Colon (tissue), 2 donors: ENCODE measurements at regions not wholly inside any gene's neighbourhood (a gene's known extent, or its start where the extent isn't known, plus 50 kb on each side); places are given as distances from the start of the nearest gene placed in this dataset.
A peak's percentile ranks its signal among the peaks of the same experiment; 100 is the strongest.

Experiments used
- FAIRE-seq: peaks from 2 replicates; lab custom pipeline; 2012; peaks lifted over from hg19 to GRCh38; lab: Jason Lieb, UNC
- donor health status: control.
- donor health status: control.

DNA sequence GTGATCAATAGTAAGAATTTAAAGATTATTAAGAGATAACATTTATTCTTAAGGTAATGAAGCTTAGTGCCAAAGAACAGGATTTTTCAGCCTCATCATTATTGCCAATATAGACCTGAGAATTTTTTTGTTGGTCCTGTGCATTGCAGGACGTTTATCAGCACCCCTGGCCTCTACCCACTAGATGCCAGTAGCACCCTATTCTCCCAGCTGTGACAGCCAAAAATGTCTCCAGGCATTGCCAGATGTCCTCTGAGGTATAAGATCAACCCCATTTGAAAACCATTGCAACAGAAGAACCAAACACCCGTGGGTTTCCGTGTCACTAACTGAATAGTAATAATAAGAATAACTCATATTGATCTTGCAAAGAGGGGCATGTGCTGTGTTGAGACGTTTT lies 700.0 kb upstream of the SOX11 start:
- no peak for FAIRE-seq

DNA sequence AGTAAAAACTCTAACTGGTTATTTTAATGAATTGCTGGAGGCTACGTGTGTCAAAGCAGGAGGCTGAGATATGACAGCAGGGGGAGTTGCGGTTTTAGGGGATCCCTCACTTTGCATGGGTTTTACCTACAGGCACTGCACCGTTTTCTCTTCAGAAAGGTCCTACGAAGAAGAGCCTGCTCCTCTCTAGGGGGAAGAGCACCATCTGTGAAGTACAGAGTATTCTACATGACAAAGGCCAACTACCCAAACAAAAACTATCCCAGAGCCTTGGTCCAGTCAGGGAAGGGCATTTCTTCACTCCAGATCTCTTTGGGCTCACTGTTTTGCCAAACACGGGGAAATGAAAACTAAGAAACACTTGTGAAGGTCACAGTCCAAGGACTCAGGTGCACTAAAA lies 696.7 kb upstream of the SOX11 start:
- FAIRE-seq: no peak

DNA sequence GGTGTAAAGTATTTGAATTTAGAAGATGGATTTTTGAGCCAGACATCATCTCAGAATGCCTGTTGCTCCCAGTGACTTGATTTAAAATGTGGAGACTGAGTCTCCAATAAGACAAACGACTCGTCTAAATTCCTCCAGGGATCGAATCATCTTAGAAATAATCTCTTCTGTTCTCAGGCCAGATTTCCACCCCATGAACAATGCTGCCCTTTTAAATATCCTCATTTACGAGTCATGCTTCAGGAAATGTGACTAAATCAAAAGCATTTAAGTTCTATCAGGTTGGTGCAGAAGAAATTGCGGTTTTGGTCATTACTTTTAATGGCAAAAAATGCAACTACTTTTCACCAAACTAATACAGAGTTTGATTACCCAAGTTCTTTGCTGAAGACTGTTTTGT lies 684.6 kb upstream of the SOX11 start:
- FAIRE-seq: no peak

DNA sequence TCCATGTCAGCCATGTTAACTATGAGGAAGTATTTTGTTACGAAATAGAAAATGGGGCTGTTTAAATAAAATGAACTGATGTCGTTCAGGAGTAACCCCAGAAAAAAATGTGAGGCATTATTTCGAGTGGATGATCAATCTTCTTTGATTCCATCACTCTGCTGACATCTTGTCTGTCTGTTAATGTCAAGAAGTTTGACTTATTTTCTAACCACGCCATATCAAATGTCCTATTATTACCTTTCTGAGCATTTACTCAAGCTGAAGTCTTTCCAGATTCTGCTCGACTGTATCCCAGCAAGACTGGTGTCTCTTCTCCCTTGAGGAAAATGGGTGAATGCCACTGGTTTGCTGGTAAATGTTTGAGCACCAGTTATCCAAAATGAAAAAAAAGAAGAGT lies 672.9 kb upstream of the SOX11 start:
- FAIRE-seq: no peak

DNA sequence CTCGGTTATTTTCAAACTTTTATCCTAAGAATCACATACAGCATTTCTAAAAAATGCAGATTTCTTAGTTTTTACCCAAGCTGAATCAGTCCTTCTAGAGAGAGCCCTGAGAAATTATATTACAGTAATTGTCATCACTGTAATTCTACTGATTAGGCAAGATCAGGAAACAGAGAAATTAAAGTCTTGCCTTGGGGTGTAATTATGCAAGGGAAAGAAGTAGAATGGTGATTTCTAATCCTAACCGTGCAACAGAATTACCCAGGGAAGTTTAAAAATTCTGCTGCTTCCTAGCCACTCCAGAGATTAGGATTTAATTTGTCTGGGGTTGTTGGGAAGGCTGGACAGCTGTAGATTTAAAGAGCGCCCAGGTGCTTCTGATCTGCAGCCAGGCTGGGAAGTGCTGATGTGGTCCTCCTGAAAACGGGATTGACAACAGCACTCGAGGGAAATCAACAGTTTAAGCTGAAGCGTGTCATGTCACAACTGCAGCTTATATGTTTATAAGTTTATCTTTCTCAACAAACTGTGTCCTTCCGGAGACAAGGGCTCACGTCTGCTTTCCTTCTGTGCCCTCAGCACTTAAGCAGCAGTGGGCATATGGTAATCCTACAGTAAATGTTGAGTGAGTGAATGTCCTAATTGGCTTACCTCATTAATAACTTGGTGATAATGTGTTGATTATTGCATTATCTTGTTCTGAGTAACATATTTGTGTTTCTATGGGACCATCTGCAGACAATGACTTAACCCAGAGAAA lies 671.9 kb upstream of the SOX11 start:
- no peak for FAIRE-seq

DNA sequence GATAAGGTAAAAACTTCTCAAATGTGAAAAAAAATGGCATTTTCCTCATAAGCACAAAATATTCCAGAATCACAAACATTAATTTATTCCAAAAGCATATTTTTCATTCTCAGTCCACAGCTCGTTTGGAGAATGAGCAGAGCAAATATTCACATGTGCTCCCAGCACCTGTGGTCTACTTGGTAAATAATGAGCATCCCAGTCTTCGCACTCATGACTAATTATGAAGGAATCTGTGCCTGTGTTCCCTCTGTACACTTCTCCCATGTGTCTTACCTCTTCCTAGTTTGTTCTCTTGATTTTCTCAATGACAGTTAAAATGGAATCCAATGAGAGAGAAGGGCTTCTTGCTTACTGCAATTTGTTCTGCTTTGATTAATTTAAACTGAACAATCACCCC lies 671.0 kb upstream of the SOX11 start:
- FAIRE-seq: no peak

DNA sequence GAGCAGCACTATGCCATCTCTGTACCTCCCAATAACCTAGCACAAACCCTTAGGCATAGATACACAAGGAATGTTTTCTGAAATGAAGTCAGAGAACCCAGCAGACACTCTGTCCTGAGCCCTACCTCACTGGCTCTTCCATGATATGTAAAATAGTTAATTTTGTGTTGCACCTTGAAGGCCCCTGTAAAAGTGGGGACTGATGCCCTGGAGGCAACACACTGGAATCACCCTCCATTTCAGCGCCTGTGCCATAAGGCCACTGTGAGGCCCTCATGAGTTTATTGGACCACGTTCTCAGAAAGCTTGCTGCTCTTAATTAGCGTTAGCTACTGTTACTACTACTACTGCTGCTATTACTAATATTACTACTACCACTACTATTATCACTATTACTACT lies 670.1 kb upstream of the SOX11 start:
- no peak for FAIRE-seq

DNA sequence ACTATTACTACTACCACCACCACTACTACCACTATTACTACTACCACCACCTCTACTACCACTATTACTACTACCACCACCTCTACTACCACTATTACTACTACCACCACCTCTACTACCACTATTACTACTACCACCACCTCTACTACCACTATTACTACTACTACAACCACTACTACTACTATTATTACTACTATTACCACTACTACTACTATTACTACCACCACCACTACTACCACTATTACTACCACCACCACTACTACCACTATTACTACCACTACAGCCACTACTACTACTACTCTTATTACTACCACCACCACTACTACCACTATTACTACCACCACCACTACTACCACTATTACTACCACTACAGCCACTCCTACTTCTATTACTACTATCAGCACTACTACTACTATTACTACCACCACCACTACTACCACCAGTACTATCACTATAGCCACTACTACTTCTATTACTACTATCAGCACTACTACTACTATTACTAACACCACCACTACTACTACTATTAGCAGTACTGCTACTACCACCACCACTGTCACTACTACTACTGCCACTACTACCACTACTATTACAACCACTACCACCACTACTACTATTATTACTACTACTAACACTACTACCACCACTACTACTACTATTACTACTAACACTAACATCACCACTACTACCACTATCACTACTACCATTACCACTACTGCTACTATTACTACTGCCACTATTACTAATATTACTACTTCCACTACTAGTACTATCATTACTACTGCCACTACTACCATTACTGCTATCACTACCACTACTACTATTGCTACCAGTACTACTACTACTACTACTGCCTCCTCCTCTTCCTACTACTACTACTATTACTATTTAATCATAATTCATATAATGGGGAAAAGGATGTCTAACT lies 669.2 kb upstream of the SOX11 start:
- FAIRE-seq: peak; percentile 38

DNA sequence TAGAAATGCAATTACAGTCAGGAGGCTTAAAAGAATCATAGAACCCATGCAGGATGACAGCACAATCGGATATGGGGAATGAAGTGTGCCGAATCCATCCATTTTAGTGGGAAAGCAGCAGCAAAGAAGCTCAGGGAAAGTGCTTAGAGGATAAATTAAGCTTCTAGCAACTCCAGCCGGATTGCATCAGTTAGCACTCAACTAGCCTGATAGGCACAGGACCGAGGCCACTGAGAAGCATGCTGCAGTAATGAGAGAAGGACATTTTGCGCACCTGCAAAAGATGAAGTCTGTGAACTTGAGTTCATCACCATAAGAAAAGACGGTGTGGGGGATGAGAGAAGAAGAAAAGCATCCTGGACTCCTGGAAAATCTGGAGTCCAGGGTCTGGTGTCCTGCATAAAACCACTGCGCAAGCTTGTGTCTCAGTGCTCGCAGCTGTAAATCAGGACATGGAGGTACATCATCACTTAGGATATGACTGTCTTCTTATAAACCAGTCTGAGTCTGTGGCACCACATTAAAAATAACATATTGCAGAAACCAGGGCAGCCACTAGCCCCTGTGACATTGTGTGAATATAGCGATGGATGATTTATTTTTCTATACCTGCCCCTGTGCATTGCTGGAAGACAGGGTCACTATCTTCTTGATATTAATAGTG lies 665.5 kb upstream of the SOX11 start:
- no peak for FAIRE-seq

DNA sequence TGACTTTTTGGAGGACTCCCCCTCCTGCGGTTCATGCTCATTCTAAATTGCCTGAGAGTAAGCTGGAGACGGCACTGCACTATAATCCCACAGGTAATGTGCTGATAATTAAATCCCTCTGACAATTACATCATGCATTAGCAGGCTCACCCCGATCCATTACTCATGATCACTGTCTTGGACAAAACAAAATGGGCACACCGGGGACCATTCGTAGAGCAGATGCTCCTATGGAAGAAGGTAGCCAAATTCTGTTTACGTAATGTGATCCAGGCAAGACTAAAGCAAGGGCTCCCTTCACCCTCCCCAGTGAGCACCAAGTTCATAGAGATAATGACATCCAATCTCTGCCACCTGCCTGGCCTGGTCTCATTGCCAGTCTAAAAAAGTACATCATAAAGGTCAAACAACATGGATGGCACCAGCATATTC lies 657.1 kb upstream of the SOX11 start:
- no peak for FAIRE-seq

DNA sequence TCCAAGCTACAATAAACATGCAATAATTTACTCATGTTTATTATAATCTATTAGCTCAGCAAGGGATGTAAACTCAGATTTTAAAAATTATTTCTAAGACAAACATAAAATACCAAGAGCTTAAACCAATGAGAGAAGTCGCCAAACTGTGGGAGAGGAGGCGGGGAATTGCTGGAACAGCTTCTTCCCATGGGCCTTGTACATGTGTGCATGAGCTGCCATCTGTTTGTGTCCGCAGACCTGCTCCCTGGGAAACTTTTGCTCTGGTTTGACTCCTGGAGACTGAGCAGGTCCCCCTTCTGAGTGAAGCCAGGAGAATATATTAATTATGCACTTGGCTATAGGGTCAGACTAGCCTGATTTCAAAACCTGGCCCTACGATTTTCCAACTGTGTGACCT lies 655.9 kb upstream of the SOX11 start:
- FAIRE-seq: no peak

DNA sequence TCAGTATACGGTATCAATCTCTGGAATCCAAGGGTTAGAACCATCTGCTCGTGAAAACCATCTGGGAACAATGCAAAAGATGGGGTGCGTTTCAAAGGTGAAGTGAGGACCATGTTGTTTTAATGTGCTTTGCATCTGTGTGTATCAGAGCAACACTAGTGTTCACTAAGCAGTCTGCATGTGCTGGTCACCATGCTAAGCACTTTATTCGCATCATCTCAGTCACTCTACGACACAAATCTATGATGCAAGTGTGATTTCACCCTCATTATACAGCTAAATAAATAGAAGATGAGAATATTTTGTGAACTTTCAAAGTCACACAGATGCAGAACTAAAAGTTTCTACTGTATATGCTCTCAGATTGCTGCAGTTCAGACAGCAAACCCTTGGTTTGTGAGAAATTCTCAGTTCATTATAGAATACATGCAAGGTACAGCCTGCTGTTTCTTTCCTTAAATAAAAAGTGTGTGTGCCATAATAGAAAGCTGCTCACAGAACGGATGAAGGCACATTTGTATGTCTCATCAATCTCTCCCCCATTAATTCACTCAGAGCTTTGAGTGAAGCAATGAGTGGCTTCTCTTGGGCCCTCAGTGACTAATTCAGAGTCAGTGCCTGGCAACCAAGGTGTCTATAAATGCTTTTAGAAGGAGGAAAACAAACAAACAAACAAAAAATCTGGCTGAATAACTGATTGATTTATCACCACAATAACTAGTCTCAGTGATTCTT lies 652.8 kb upstream of the SOX11 start:
- FAIRE-seq: no peak

DNA sequence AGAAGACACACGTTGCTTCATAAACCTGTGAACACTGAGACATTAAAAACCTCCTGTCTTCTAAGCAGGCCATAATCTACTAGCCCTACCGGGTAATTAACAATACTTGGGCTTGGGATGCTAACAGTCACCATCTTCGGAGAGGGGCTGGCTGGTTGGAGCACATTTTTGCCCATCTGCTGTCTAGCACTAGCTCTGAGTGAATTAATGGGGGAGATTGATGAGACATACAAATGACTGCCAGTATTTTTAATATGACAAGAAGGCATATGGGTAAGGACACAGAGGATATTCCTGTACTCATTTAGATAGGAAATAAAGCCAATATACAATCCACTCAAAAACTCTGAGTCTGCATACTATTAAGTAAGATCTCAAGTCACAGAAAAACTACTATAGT lies 651.6 kb upstream of the SOX11 start:
- no peak for FAIRE-seq

DNA sequence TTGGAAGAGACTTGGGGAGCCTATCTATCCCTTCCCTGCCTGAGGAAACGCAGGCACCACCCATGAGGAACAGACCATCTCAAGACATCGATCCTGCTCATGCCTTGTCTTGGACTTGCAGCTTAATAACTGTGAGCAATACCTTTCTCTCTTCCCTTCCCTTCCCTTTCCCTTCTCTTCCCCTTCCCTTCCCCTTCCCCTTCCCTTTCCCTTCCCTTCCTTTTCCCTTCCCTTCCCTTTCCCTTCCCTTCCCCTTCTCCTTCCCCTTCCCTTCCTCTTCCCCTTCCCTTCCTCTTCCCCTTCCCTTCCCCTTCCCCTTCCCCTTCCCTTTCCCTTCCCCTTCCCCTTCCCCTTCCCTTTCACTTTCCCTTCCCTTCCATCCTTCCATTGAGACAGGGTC lies 650.7 kb upstream of the SOX11 start:
- FAIRE-seq: no peak

DNA sequence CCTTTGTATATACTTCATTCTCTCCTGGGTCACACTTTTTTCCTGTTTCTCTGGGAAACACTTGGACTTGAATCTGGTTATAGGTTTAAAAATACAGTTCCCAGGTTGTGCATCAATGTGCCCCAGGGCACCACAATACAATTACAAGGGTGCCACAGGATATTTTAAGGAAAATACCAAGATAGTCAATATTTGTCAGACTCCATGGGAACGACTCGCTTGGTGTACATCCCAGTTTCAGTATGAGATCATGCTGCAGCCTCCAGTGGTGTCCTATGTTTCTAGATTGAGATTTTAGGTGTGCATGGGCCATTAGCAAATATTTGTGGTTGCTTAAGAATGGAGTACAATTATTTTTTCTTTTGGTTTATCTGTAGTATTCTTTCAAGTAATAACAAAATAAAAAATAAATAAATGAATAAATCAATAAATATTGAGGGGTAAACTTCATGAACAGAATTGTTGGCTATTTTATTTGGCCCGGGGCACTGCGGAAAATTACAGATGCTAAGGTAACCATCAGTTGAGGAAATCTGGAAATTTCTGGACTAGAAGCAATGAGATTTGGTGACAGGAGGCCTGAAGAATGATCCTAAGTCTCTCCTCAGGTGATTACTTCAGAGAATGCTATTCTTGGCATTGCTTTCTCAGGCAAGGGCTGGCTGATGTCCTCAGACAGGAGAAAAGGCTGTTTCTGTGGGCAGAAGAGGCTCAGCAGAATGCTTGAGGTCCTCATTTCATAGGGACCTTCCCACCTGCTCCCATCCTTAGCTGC lies 649.3 kb upstream of the SOX11 start:
- no peak for FAIRE-seq

DNA sequence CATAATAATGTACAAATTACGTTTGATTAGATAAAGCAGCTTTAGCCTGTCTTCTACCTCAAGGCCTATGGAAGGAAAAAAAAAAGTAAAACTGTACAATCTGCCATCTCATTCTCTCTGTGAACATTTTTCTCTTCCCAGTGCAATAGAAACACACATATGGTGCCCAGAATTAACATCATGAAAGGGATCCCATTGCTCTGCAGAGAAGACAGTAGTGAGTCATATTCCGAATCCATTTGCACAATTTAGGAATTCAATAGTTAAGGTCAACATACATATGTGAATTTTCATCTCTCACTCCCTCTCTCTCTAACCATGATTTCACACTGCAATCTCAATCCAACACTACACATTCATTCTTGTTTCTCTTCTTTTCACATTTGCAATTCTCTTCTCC lies 640.9 kb upstream of the SOX11 start:
- no peak for FAIRE-seq

DNA sequence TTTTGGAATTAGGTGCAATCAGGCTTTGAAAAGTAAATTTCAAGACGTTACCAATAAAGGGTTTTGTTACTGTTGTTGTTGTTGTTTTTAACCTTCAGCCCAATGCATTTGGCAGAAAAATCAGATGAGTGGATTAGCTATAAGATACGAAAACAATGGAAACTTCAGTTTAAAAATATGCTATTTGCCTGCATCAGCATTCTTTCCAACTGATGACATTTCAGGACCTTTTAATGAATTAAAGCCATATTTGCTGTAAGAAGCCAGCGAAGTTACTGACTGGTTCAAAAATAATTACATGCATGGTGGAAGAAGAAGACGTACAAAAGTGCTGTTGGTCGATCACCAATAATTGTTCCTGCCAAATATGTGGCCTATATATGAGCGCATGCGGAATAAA lies 639.3 kb upstream of the SOX11 start:
- no peak for FAIRE-seq

DNA sequence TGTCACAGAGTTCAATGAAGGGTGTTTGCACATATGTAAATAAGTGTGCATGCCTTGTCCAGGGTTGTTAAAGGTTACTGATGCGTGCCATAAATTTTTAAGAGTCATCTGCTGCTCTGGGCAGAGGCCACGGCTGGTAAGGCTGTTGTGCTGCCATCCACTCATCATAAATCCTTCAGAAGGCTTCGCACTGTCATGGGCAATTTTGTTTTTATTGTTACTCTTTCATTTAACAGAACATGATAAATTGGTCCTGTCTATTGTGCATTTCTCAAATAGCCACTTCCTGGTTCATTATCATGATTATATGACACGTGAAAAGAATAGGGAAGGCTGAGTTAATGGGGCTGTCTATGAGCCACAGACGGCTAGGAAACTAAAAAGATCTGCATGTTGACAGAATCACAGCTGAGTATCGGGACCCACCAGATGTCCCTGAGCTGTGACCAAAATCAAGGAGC lies 634.3 kb upstream of the SOX11 start:
- FAIRE-seq: no peak

DNA sequence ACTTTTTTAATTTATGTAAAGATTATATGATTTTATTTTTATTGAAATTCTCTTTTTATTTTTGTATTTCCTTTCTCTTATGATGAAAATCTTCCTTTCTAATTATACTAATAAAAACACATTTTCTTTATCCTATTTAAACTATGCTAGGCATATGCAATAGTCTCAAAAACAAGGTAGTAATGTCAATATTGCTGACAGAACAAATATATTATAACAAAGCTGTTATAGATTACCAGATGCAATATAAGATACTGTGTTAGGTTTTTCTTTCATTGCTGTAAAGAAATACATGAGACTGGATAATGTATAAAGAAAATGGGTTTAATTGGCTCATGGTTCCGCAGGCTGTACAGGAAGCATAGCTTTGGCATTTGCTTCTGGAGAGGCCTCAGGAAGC lies 631.2 kb upstream of the SOX11 start:
- peak; percentile 68 for FAIRE-seq

DNA sequence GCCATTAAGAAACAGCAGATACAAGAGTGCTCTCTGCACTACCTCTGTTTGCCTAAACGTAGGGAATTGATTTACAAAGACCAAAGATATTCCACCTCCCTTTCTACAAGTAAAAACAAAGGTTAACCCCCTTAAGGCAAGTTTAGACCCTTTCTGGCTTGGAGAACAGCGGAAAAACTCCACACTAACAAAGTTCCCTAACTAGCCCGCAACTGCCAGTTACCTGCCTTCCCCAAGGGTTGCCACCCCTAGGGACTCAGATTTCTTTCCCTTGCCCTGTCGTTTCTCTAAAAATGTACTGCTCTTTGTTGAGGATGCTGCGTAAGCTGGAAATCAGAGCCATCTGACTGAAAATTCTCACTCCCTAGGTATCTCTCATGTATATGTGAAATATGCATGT lies 627.5 kb upstream of the SOX11 start:
- no peak for FAIRE-seq

DNA sequence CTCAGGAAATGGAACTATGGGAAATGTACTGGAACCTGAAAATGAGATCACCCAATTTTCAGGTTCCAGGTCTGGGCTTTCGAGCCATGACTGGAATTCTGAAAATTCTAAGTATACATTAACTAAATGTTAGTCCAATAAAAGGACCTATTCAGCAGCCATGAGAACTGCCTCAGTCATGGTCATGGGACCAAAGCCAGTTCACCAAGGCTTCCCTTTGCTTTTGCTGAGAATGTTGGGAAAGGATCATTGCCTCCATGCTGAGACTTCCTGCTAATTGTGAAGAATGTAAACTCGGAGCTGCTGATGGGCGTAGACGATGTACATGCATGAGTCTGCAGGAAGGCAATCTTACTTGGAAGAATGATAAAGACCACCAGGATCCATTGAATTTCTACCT lies 624.4 kb upstream of the SOX11 start:
- FAIRE-seq: no peak
